NCI-H1417 (cell line): ENCODE measurements at regions not wholly inside any gene's neighbourhood (a gene's known extent, or its start where the extent isn't known, plus 50 kb on each side); places are given as distances from the start of the nearest gene placed in this dataset.

Experiments
- DNase-seq, 3 experiments: peaks; one replicate each; lab custom pipeline; 2025; lab: John Stamatoyannopoulos, UW

GRCh38 chr2:7286120-7286519 lies 368.9 kb downstream of the RNF144A start:
- DNase-seq, result no peak

GRCh38 chr2:7288484-7288883 lies 371.3 kb downstream of the RNF144A start:
- DNase-seq, result no peak

GRCh38 chr2:7289697-7290096 lies 372.5 kb downstream of the RNF144A start:
- no peak for DNase-seq

GRCh38 chr2:7292154-7292691 lies 375.0 kb downstream of the RNF144A start:
- no peak for DNase-seq

GRCh38 chr2:7309582-7309981 lies 392.4 kb downstream of the RNF144A start:
- DNase-seq, result peak in 1 of 3 experiments; percentile 15

- no peak for DNase-seq
Measured at GRCh38 chr2:7324706-7325105, 407.5 kb downstream of the RNF144A start.

- no peak for DNase-seq
Measured at GRCh38 chr2:7325186-7325585, 408.0 kb downstream of the RNF144A start.

- DNase-seq, result no peak
Measured at GRCh38 chr2:7329465-7329864, 412.3 kb downstream of the RNF144A start.

- DNase-seq, result no peak
Measured at GRCh38 chr2:7333189-7333765, 416.1 kb downstream of the RNF144A start.

GRCh38 chr2:7333960-7334493 lies 416.8 kb downstream of the RNF144A start:
- peak in 2 of 3 experiments; percentile 39 to 41 for DNase-seq

GRCh38 chr2:7338961-7339360 lies 421.7 kb downstream of the RNF144A start:
- no peak for DNase-seq

- no peak for DNase-seq
Measured at GRCh38 chr2:7346336-7346735, 429.1 kb downstream of the RNF144A start.

- no peak for DNase-seq
Measured at GRCh38 chr2:7348761-7349160, 431.5 kb downstream of the RNF144A start.

- DNase-seq, result no peak
Measured at GRCh38 chr2:7352191-7352590, 435.0 kb downstream of the RNF144A start.

GRCh38 chr2:7353571-7353970 lies 436.4 kb downstream of the RNF144A start:
- no peak for DNase-seq

GRCh38 chr2:7355781-7356180 lies 438.6 kb downstream of the RNF144A start:
- DNase-seq, result no peak

- DNase-seq, result peak in 2 of 3 experiments; percentile 35 to 69
Measured at GRCh38 chr2:7356909-7357584, 439.8 kb downstream of the RNF144A start.

- DNase-seq, result no peak
Measured at GRCh38 chr2:7357993-7358392, 440.8 kb downstream of the RNF144A start.

GRCh38 chr2:7358865-7359447 lies 441.7 kb downstream of the RNF144A start:
- DNase-seq, result no peak

GRCh38 chr2:7363906-7364305 lies 446.7 kb downstream of the RNF144A start:
- DNase-seq, result peak; percentile 5 to 34 (median 27)

GRCh38 chr2:7368211-7368610 lies 451.0 kb downstream of the RNF144A start:
- no peak for DNase-seq

GRCh38 chr2:7373156-7373555 lies 455.9 kb downstream of the RNF144A start:
- no peak for DNase-seq

- DNase-seq, result no peak
Measured at GRCh38 chr2:7375901-7376300, 458.7 kb downstream of the RNF144A start.
